ENCODE measurements at regions not wholly inside any gene's neighbourhood (a gene's known extent, or its start where the extent isn't known, plus 50 kb on each side); places are given as distances from the start of the nearest gene placed in this dataset.

- TF ChIP-seq, protein P1, sequence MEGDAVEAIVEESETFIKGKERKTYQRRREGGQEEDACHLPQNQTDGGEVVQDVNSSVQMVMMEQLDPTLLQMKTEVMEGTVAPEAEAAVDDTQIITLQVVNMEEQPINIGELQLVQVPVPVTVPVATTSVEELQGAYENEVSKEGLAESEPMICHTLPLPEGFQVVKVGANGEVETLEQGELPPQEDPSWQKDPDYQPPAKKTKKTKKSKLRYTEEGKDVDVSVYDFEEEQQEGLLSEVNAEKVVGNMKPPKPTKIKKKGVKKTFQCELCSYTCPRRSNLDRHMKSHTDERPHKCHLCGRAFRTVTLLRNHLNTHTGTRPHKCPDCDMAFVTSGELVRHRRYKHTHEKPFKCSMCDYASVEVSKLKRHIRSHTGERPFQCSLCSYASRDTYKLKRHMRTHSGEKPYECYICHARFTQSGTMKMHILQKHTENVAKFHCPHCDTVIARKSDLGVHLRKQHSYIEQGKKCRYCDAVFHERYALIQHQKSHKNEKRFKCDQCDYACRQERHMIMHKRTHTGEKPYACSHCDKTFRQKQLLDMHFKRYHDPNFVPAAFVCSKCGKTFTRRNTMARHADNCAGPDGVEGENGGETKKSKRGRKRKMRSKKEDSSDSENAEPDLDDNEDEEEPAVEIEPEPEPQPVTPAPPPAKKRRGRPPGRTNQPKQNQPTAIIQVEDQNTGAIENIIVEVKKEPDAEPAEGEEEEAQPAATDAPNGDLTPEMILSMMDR (conservative IDR thresholded peaks at IDR 0.05), result no peak
- peaks cover 11% of the 10 kb centered on the region for H3K4me1 Mint-ChIP-seq (ENCODE audit: unreplicated experiment)
- peaks cover 6% of the 10 kb centered on the region for H3K36me3 Mint-ChIP-seq
- peaks cover 7% of the 10 kb centered on the region for H3K9me3 Mint-ChIP-seq
- no peak overlapping the region for H3K27ac Mint-ChIP-seq
- DNase-seq (ENCODE audit: extremely low spot score, unreplicated experiment), result no peak
- H3K4me3 Mint-ChIP-seq, result no peak overlapping the region
- no peaks in the 10 kb centered on the region for H3K27me3 Mint-ChIP-seq
These were observed 380.6 kb upstream of the DCN start for GRCh38 chr12:91563011-91563765.

GRCh38 chr12:91562476-91562875, 379.9 kb upstream of the DCN start:
- peaks cover 11% of the 10 kb centered on the region for H3K4me1 Mint-ChIP-seq (ENCODE audit: unreplicated experiment)
- no peak overlapping the region for H3K27ac Mint-ChIP-seq
- TF ChIP-seq, protein P1 (conservative IDR thresholded peaks at IDR 0.05), result no peak
- H3K4me3 Mint-ChIP-seq, result no peak overlapping the region
- no peak for DNase-seq (ENCODE audit: extremely low spot score, unreplicated experiment)
- H3K27me3 Mint-ChIP-seq, result no peaks in the 10 kb centered on the region
- H3K36me3 Mint-ChIP-seq, result peaks cover 6% of the 10 kb centered on the region
- H3K9me3 Mint-ChIP-seq, result peaks cover 7% of the 10 kb centered on the region

DNA sequence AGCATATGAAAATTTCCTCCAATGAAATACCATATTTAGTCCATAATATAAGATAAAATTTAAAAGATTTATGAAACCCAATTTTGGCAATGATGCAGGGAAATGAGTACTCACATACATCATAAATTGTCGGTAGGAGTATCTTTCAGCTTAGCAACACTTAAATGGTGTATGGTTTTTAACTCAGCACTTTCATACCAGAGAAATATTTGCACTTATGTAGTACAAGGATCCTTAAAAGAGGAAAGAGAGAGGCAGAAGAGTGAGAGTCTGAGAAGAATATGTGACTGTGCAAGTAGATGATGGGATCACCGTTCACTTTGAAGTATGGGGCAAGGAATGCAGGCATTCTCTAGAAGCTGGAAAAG, 379.3 kb upstream of the DCN start:
- DNase-seq (ENCODE audit: extremely low spot score, unreplicated experiment), result no peak
- TF ChIP-seq, protein P1 (conservative IDR thresholded peaks at IDR 0.05), result no peak
- Mint-ChIP-seq H3K9me3 (peaks cover 7% of the 10 kb centered on the region), H3K4me3 (no peak overlapping the region), H3K27me3 (no peaks in the 10 kb centered on the region), H3K4me1 (ENCODE audit: unreplicated experiment) (peaks cover 11% of the 10 kb centered on the region), H3K27ac (no peak overlapping the region), H3K36me3 (peaks cover 6% of the 10 kb centered on the region)

- DNase-seq (ENCODE audit: extremely low spot score, unreplicated experiment), result no peak
- Mint-ChIP-seq H3K27ac (no peak overlapping the region), H3K36me3 (peaks cover 6% of the 10 kb centered on the region), H3K27me3 (no peaks in the 10 kb centered on the region), H3K4me1 (ENCODE audit: unreplicated experiment) (peaks cover 11% of the 10 kb centered on the region), H3K9me3 (peaks cover 7% of the 10 kb centered on the region), H3K4me3 (no peak overlapping the region)
- TF ChIP-seq, protein P1 (conservative IDR thresholded peaks at IDR 0.05), result no peak
These were observed 378.8 kb upstream of the DCN start for GRCh38 chr12:91561301-91561957.

- no peak overlapping the region for H3K27ac Mint-ChIP-seq
These were observed 374.3 kb upstream of the DCN start for GRCh38 chr12:91556909-91557308.

More at GRCh38 chr12:91556909-91557308, 374.3 kb upstream of the DCN start:
- Mint-ChIP-seq H3K4me1 (ENCODE audit: unreplicated experiment) (peaks cover 7% of the 10 kb centered on the region), H3K36me3 (peaks cover 6% of the 10 kb centered on the region), H3K27me3 (no peaks in the 10 kb centered on the region), H3K4me3 (no peak overlapping the region), H3K9me3 (peaks cover 12% of the 10 kb centered on the region)
- TF ChIP-seq, protein P1 (conservative IDR thresholded peaks at IDR 0.05), result no peak
- no peak for DNase-seq (ENCODE audit: extremely low spot score, unreplicated experiment)
